Natural killer cell (primary cell): ENCODE measurements at regions not wholly inside any gene's neighbourhood (a gene's known extent, or its start where the extent isn't known, plus 50 kb on each side); places are given as distances from the start of the nearest gene placed in this dataset.
"Not testable (repeated sequence)": the region's sequence is repeated elsewhere in the genome, so short reads cannot be mapped to it uniquely, and the experiment has no call there.

Experiments
- ATAC-seq, 3 donors: fragments of 150-1000 bp in 2 of 3; fragments of 200-7000 bp in 1 of 3; cut with Tn5 transposase; 1 replicate in 1 of 3; 2 replicates in 2 of 3; pipeline ENCODE4 v1.10.0; 2021; ENCODE audit warnings: mild to moderate bottlenecking in 2 of 3, moderate library complexity in 2 of 3
- DNase-seq, 2 donors: peaks; one replicate each; pipeline versions ENCODE4 v3.0.0 to v3.0.0-alpha.2; 2013 to 2021; ENCODE audit warnings: mixed read lengths in 1 of 2
- H3K27ac ChIP-seq: one replicate; pipeline ENCODE4 v1.5.1; 2013; ENCODE audit warnings: mild to moderate bottlenecking, low read length
- H3K27me3 ChIP-seq: one replicate; pipeline ENCODE4 v1.6.1; 2013; ENCODE audit warnings: low read length; ENCODE audit not compliant: control insufficient read depth, insufficient read depth
- H3K36me3 ChIP-seq: one replicate; pipeline ENCODE4 v1.6.1; 2013; ENCODE audit warnings: low read length; ENCODE audit not compliant: control insufficient read depth, insufficient read depth
- H3K4me1 ChIP-seq: one replicate; pipeline ENCODE4 v1.6.1; 2013; ENCODE audit warnings: low read length; ENCODE audit not compliant: control insufficient read depth, insufficient read depth
- H3K4me3 ChIP-seq: one replicate; pipeline ENCODE4 v1.5.1; 2013; ENCODE audit warnings: low read length
- H3K9me3 ChIP-seq: one replicate; pipeline ENCODE4 v1.6.1; 2013; ENCODE audit warnings: low read length; ENCODE audit not compliant: control insufficient read depth, insufficient read depth
- H3K27ac Mint-ChIP-seq, 2 donors: one replicate each; pipeline ENCODE4 v1.8.0; 2022; ENCODE audit warnings: mild to moderate bottlenecking in 2 of 2, mixed read lengths in 2 of 2, moderate library complexity in 1 of 2
- H3K27me3 Mint-ChIP-seq, 2 donors: one replicate each; pipeline ENCODE4 v1.8.0; 2022; ENCODE audit warnings: low read depth in 2 of 2, mixed read lengths in 2 of 2
- H3K36me3 Mint-ChIP-seq: one replicate; pipeline ENCODE4 v1.8.0; 2022; ENCODE audit warnings: mixed read lengths
- H3K4me1 Mint-ChIP-seq, 2 donors: one replicate each; pipeline ENCODE4 v1.8.0; 2022; ENCODE audit warnings: mixed read lengths in 2 of 2
- H3K4me3 Mint-ChIP-seq: one replicate; pipeline ENCODE4 v1.8.0; 2022; ENCODE audit warnings: mild to moderate bottlenecking, moderate library complexity, mixed read lengths
- H3K9me3 Mint-ChIP-seq, 2 donors: one replicate each; pipeline ENCODE4 v1.8.0; 2022; ENCODE audit warnings: mixed read lengths in 2 of 2
- CTCF ChIP-seq: fragments of 200-600 bp; IDR thresholded peaks from one replicate; pipeline ENCODE4 v1.8.0; 2022; ENCODE audit warnings: antibody characterized with exemption
- WGBS: methylation state at CpG from one replicate; pipeline ENCODE4 v1.1.7; 2013; ENCODE audit warnings: missing lambda C conversion rate; ENCODE audit not compliant: insufficient coverage; 5-methylcytosine and 5-hydroxymethylcytosine counted together
- intact Hi-C: fragments of 100-400 bp; cut with micrococcal nuclease; formaldehyde crosslinking; loops from one replicate; pipeline ENCODE4 v1.14.2; 2022

GRCh38 chr3:75320369-75320768 lies 343.8 kb upstream of the FRG2C start:
- Mint-ChIP-seq H3K4me3 (no peak overlapping the region), H3K27me3 (no peaks in the 10 kb centered on the region), H3K36me3 (no peaks in the 10 kb centered on the region), H3K4me1 (no peaks in the 10 kb centered on the region), H3K9me3 (no peaks in the 10 kb centered on the region), H3K27ac (no peak overlapping the region)
- Histone ChIP-seq H3K9me3 (no peaks in the 10 kb centered on the region), H3K27me3 (no peaks in the 10 kb centered on the region), H3K36me3 (no peaks in the 10 kb centered on the region), H3K4me3 (no peak overlapping the region), H3K27ac (no peak overlapping the region), H3K4me1 (no peaks in the 10 kb centered on the region)
- no peak for DNase-seq
- intact Hi-C loops, result no loop called here
- WGBS, result 76% methylated on average over 4 of the region's 4 CpGs
- no peak for TF ChIP-seq CTCF
- no peak for ATAC-seq

- Mint-ChIP-seq H3K36me3 (no peaks in the 10 kb centered on the region), H3K9me3 (no peaks in the 10 kb centered on the region), H3K27me3 (no peaks in the 10 kb centered on the region), H3K4me1 (no peaks in the 10 kb centered on the region), H3K4me3 (no peak overlapping the region), H3K27ac (no peak overlapping the region)
- 95% methylated on average over 3 of the region's 3 CpGs for WGBS
- no peak for ATAC-seq
- no peak for TF ChIP-seq CTCF
- H3K27me3 ChIP-seq, result no peaks in the 10 kb centered on the region
- intact Hi-C loops, result no loop called here
- no peaks in the 10 kb centered on the region for H3K36me3 ChIP-seq
- H3K4me3 ChIP-seq, result no peak overlapping the region
- no peak overlapping the region for H3K27ac ChIP-seq
- no peaks in the 10 kb centered on the region for H3K4me1 ChIP-seq
- H3K9me3 ChIP-seq, result no peaks in the 10 kb centered on the region
- DNase-seq, result no peak
These were observed 343.1 kb upstream of the FRG2C start for GRCh38 chr3:75321060-75321459.

GRCh38 chr3:75323936-75324335 lies 340.2 kb upstream of the FRG2C start:
- WGBS, result 90% methylated on average over 2 of the region's 2 CpGs
- H3K4me1 ChIP-seq, result not testable (repeated sequence)

GRCh38 chr3:75325716-75326115 lies 338.4 kb upstream of the FRG2C start:
- no peaks in the 10 kb centered on the region for H3K4me1 ChIP-seq
- Mint-ChIP-seq H3K4me3 (no peak overlapping the region), H3K27me3 (no peaks in the 10 kb centered on the region), H3K4me1 (no peaks in the 10 kb centered on the region), H3K9me3 (no peaks in the 10 kb centered on the region), H3K36me3 (no peaks in the 10 kb centered on the region), H3K27ac (no peak overlapping the region)
- WGBS, result 83% methylated on average over 1 of the region's 2 CpGs
- no peaks in the 10 kb centered on the region for H3K9me3 ChIP-seq
- DNase-seq (no peak), ATAC-seq (no peak)
- H3K27me3 ChIP-seq, result no peaks in the 10 kb centered on the region
- TF ChIP-seq CTCF, result no peak
- no peak overlapping the region for H3K27ac ChIP-seq
- no peak overlapping the region for H3K4me3 ChIP-seq
- intact Hi-C loops, result no loop called here
- H3K36me3 ChIP-seq, result no peaks in the 10 kb centered on the region

More at GRCh38 chr3:75323936-75324335, 340.2 kb upstream of the FRG2C start:
- H3K27me3 ChIP-seq, H3K9me3 ChIP-seq, H3K4me3 Mint-ChIP-seq, H3K27ac ChIP-seq, H3K4me3 ChIP-seq, H3K4me1 Mint-ChIP-seq, H3K27ac Mint-ChIP-seq, H3K36me3 ChIP-seq, H3K36me3 Mint-ChIP-seq, ATAC-seq, intact Hi-C loops, H3K9me3 Mint-ChIP-seq, H3K27me3 Mint-ChIP-seq, DNase-seq: not testable (repeated sequence)
